ENCODE measurements at regions not wholly inside any gene's neighbourhood (a gene's known extent, or its start where the extent isn't known, plus 50 kb on each side); places are given as distances from the start of the nearest gene placed in this dataset.

GRCh38 chr13:112242777-112243176 lies 133.4 kb upstream of the SPACA7 start:
- no peak for TF ChIP-seq POLR2AphosphoS5 (IDR thresholded peaks at IDR 0.05)
- TF ChIP-seq, protein P1, sequence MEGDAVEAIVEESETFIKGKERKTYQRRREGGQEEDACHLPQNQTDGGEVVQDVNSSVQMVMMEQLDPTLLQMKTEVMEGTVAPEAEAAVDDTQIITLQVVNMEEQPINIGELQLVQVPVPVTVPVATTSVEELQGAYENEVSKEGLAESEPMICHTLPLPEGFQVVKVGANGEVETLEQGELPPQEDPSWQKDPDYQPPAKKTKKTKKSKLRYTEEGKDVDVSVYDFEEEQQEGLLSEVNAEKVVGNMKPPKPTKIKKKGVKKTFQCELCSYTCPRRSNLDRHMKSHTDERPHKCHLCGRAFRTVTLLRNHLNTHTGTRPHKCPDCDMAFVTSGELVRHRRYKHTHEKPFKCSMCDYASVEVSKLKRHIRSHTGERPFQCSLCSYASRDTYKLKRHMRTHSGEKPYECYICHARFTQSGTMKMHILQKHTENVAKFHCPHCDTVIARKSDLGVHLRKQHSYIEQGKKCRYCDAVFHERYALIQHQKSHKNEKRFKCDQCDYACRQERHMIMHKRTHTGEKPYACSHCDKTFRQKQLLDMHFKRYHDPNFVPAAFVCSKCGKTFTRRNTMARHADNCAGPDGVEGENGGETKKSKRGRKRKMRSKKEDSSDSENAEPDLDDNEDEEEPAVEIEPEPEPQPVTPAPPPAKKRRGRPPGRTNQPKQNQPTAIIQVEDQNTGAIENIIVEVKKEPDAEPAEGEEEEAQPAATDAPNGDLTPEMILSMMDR (IDR thresholded peaks at IDR 0.05), result no peak
- no peak for TF ChIP-seq POLR2A (IDR thresholded peaks at IDR 0.05)
